GM18502 (cell line): ENCODE measurements at regions not wholly inside any gene's neighbourhood (a gene's known extent, or its start where the extent isn't known, plus 50 kb on each side); places are given as distances from the start of the nearest gene placed in this dataset.

Experiments
- ATAC-seq: cut with Tn5 transposase; IDR thresholded peaks from one replicate; pipeline ENCODE4 v1.9.1; 2021; ENCODE audit warnings: mild to moderate bottlenecking; ENCODE audit not compliant: unreplicated experiment, poor library complexity

GRCh38 chr1:82507011-82507410, 706.3 kb downstream of the ADGRL2 start:
- ATAC-seq = no peak

GRCh38 chr1:82503822-82504221, 703.1 kb downstream of the ADGRL2 start:
- no peak for ATAC-seq

GRCh38 chr1:82499022-82499421, 698.3 kb downstream of the ADGRL2 start:
- ATAC-seq = no peak

GRCh38 chr1:82494117-82494516, 693.4 kb downstream of the ADGRL2 start:
- no peak for ATAC-seq

GRCh38 chr1:82492159-82492558, 691.4 kb downstream of the ADGRL2 start:
- no peak for ATAC-seq

GRCh38 chr1:82491301-82492048, 690.7 kb downstream of the ADGRL2 start:
- no peak for ATAC-seq

GRCh38 chr1:82487778-82488177, 687.0 kb downstream of the ADGRL2 start:
- ATAC-seq = no peak

GRCh38 chr1:82486969-82487368, 686.2 kb downstream of the ADGRL2 start:
- no peak for ATAC-seq

GRCh38 chr1:82486468-82486867, 685.7 kb downstream of the ADGRL2 start:
- ATAC-seq = no peak

- no peak for ATAC-seq
These were observed 685.0 kb downstream of the ADGRL2 start for GRCh38 chr1:82485591-82486369.

- ATAC-seq = no peak
These were observed 682.4 kb downstream of the ADGRL2 start for GRCh38 chr1:82483146-82483545.

GRCh38 chr1:82478916-82479315, 678.2 kb downstream of the ADGRL2 start:
- ATAC-seq = no peak

- ATAC-seq = no peak
These were observed 671.9 kb downstream of the ADGRL2 start for GRCh38 chr1:82472489-82473131.

GRCh38 chr1:82466891-82467290, 666.2 kb downstream of the ADGRL2 start:
- ATAC-seq = no peak

- ATAC-seq = no peak
These were observed 665.7 kb downstream of the ADGRL2 start for GRCh38 chr1:82466416-82466815.

- ATAC-seq = no peak
These were observed 664.3 kb downstream of the ADGRL2 start for GRCh38 chr1:82465024-82465423.

GRCh38 chr1:82464362-82465001, 663.7 kb downstream of the ADGRL2 start:
- no peak for ATAC-seq

GRCh38 chr1:82463951-82464350, 663.2 kb downstream of the ADGRL2 start:
- ATAC-seq = no peak

- ATAC-seq = no peak
These were observed 661.6 kb downstream of the ADGRL2 start for GRCh38 chr1:82462366-82462765.

GRCh38 chr1:82455342-82455741, 654.6 kb downstream of the ADGRL2 start:
- ATAC-seq = no peak

- no peak for ATAC-seq
These were observed 653.7 kb downstream of the ADGRL2 start for GRCh38 chr1:82454431-82454830.
